WTC11 (cell line): ENCODE measurements at regions not wholly inside any gene's neighbourhood (a gene's known extent, or its start where the extent isn't known, plus 50 kb on each side); places are given as distances from the start of the nearest gene placed in this dataset.

Experiments
- KAT7 ChIP-seq: sonication (generic); formaldehyde crosslinking; IDR thresholded peaks from 2 replicates; pipeline ENCODE4 v1.8.1; 2023; ENCODE audit warnings: missing genetic modification reagents, mild to moderate bottlenecking, borderline replicate concordance
- PRRX2 ChIP-seq: fragments of 250-450 bp; sonication (Bioruptor Pico); IDR thresholded peaks from 2 replicates; pipeline ENCODE4 v1.8.0; 2021; ENCODE audit warnings: mild to moderate bottlenecking
- TF ChIP-seq, protein P1 (sequence below): fragments of 200-600 bp; IDR thresholded peaks from 2 replicates; pipeline ENCODE4 v1.8.0; 2022; ENCODE audit warnings: antibody characterized with exemption
- TF ChIP-seq, protein P2 (sequence below): sonication (generic); formaldehyde crosslinking; IDR thresholded peaks from 2 replicates; pipeline ENCODE4 v1.8.1; 2022; ENCODE audit warnings: low read depth, missing genetic modification reagents, borderline replicate concordance

DNA sequence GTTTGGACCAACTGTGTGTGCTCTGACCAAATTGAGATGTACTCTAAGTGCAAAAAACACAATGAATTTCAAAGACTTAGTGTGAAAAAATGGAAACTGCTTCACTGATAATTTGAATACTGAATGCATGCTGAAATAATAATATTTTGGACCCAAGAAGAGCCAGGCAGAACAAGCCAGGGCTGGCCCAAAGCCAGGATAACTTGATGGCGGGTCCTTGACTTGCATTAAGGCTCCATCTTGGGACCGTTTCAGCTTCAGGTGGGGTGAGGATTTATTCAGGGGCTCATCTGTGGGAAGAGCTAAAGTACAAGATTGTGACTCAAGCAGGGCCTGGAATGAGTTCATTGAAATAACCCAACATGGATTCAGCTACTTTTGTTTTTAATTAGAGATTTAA is 921.9 kb downstream of the QKI start:
- TF ChIP-seq, protein P1, sequence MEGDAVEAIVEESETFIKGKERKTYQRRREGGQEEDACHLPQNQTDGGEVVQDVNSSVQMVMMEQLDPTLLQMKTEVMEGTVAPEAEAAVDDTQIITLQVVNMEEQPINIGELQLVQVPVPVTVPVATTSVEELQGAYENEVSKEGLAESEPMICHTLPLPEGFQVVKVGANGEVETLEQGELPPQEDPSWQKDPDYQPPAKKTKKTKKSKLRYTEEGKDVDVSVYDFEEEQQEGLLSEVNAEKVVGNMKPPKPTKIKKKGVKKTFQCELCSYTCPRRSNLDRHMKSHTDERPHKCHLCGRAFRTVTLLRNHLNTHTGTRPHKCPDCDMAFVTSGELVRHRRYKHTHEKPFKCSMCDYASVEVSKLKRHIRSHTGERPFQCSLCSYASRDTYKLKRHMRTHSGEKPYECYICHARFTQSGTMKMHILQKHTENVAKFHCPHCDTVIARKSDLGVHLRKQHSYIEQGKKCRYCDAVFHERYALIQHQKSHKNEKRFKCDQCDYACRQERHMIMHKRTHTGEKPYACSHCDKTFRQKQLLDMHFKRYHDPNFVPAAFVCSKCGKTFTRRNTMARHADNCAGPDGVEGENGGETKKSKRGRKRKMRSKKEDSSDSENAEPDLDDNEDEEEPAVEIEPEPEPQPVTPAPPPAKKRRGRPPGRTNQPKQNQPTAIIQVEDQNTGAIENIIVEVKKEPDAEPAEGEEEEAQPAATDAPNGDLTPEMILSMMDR, result no peak
- no peak for TF ChIP-seq KAT7 (CRISPR knock-in tag)
- TF ChIP-seq, protein P2, sequence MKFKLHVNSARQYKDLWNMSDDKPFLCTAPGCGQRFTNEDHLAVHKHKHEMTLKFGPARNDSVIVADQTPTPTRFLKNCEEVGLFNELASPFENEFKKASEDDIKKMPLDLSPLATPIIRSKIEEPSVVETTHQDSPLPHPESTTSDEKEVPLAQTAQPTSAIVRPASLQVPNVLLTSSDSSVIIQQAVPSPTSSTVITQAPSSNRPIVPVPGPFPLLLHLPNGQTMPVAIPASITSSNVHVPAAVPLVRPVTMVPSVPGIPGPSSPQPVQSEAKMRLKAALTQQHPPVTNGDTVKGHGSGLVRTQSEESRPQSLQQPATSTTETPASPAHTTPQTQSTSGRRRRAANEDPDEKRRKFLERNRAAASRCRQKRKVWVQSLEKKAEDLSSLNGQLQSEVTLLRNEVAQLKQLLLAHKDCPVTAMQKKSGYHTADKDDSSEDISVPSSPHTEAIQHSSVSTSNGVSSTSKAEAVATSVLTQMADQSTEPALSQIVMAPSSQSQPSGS (CRISPR knock-in tag), result no peak
- TF ChIP-seq PRRX2 (CRISPR knock-in tag), result no peak
